CD4-positive, alpha-beta T cell treated with Interleukin-2 at 100 ng/mL for 4 hours (primary cell): ENCODE measurements at regions not wholly inside any gene's neighbourhood (a gene's known extent, or its start where the extent isn't known, plus 50 kb on each side); places are given as distances from the start of the nearest gene placed in this dataset.
"Not testable (repeated sequence)": the region's sequence is repeated elsewhere in the genome, so short reads cannot be mapped to it uniquely, and the experiment has no call there.

Source experiments
- DNase-seq: peaks from one replicate; pipeline ENCODE4 v3.0.0-alpha.2; 2020; ENCODE audit warnings: low spot score

GRCh38 chr13:21261487-21262216, 85.2 kb downstream of the MRPL57 start:
- DNase-seq = not testable (repeated sequence)

- DNase-seq = not testable (repeated sequence)
Measured at GRCh38 chr13:21263909-21264308, 87.5 kb downstream of the MRPL57 start.

GRCh38 chr13:21268485-21268884, 92.0 kb downstream of the MRPL57 start:
- not testable (repeated sequence) for DNase-seq

DNA sequence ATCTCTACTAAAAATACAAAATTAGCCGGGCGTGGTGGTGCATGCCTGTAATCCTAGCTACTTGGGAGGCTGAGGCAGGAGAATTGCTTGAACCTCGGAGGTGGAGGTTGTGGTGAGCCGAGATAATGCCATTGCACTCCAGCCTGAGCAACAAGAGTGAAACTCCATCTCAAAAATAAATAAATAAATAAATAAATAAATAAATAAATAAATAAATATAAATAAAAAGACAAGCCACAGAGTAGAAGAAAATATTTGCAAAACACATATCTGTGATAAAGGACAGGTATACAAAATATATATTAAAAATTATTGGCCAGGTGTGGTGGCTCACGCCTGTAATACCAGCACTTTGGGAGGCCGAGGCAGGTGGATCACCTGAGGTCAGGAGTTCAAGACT, 96.0 kb downstream of the MRPL57 start:
- not testable (repeated sequence) for DNase-seq

DNA sequence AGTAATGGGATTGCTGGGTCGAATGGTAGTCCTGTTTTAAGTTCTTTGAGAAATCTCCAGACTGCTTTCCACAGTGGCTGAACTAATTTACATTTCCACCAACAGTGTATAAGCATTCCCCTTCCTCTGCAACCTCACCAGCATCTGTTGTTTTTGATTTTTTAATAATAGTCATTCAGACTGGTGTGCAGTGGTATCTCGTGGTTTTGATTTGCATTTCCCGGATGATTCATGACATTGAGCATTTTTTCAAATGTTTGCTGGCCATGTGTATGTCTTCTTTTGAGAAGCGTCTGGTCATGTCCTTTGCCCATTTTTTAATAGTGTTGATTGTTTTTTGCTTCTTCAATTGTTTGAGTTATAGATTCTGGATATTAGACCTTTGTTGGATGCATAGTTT, 98.0 kb downstream of the MRPL57 start:
- not testable (repeated sequence) for DNase-seq

DNA sequence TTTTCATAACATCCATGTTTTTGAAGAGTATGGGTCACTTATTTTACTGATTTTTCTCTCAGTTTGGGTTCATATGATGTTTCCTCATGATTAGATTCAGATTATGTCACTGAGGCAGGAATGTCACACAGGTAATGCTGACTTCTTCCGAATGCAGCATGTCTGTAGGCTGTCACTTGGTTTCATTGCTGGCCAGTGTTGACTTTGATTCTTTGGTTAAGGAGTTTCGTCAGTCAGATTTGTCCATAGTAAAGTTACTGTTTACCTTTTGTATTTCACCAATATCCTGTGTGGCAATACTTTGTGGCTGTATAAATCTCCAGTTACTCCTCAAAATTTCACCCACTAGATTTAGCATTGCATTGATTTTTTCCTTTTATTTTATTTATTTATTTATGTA, 105.6 kb downstream of the MRPL57 start:
- no peak for DNase-seq

- DNase-seq = no peak
Measured at GRCh38 chr13:21287331-21287907, 111.0 kb downstream of the MRPL57 start.

- no peak for DNase-seq
Measured at GRCh38 chr13:21289475-21289874, 113.0 kb downstream of the MRPL57 start.

GRCh38 chr13:21290442-21291002, 114.1 kb downstream of the MRPL57 start:
- DNase-seq = not testable (repeated sequence)

DNA sequence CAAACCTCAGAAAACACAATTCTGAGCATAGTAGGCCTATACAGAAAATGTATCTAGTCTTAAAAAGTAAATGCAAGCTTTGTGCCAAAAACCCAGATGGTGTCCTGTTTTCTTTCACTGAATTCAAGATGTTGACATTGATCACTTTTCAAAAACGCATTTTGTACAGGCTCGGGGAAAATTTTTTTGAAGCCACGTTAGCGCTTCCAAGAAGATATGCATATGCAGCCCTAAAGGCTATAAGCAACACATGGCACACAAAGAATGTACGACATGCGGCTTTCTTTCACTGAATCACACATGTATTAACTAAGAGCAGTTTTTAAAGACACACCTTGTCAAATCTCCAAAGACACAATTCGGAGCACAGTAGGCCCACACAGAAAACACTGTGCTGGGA, 115.4 kb downstream of the MRPL57 start:
- DNase-seq = no peak

GRCh38 chr13:21296991-21297390, 120.5 kb downstream of the MRPL57 start:
- peak; percentile 29 for DNase-seq

DNA sequence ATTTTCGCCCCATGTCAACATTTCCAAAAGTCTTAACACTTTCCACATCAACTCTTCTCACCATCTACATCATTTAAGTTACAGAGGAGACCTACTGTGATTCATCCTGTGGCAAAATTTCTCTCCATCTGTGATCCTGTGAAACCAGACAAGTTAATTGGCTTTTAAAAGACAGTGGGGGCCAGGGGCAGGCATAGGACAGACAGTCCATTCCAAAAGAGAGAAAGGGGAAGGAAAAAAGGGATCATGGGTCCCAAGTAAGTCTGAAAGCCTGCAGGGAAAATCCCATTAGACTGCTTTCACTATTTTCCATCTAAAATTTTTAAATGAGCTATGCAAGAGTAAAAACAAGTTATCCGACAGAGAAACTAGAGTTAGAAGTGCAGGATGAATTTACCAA, 121.0 kb downstream of the MRPL57 start:
- peak; percentile 6 for DNase-seq

DNA sequence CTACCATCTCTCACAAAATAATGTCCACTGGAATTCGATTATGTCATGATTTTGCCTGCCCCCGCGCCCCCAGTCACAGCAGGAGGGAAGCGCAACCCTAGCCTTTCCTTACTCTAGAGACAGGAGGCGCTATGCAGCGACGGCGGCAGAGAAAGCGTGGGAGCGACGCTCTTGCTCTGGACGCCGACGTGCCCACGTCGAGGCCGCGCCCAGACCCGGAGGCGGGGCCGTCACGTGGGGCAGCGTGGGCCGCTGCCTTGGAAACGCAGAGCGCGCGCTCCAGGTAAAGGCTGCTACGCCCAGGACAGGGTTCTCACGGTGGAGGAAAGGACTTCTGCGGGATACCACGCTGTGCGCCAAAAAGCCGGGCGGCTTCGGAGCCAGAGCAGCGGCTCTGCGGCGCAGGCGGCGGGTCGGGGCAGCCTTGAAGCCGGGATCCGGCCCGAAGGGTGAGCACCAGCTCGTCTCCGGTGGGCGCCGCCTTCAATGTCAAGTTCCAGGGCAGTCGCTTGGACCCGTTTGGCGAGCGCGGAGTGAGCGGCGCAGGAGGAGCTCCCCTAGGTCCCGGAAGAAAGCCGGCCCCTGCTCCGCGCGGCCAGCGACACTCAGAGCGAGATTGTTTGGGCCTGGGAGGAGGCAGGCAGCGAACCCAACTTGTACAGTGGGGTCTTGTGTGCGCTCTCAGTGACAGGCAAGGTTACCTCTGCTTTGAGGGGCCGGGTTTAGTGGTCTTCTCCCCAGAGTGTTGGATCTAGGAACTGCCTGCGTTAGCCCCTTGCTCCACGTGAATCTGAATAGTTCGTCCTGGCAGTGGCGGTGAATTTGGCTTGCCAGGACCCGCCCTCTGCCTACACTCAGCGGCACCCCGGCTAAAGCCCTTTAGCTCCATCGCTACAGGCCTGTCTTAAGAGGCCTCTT, 121.7 kb downstream of the MRPL57 start:
- peak; percentile 88 for DNase-seq

GRCh38 chr13:21304256-21304655, 127.8 kb downstream of the MRPL57 start:
- DNase-seq = no peak

DNA sequence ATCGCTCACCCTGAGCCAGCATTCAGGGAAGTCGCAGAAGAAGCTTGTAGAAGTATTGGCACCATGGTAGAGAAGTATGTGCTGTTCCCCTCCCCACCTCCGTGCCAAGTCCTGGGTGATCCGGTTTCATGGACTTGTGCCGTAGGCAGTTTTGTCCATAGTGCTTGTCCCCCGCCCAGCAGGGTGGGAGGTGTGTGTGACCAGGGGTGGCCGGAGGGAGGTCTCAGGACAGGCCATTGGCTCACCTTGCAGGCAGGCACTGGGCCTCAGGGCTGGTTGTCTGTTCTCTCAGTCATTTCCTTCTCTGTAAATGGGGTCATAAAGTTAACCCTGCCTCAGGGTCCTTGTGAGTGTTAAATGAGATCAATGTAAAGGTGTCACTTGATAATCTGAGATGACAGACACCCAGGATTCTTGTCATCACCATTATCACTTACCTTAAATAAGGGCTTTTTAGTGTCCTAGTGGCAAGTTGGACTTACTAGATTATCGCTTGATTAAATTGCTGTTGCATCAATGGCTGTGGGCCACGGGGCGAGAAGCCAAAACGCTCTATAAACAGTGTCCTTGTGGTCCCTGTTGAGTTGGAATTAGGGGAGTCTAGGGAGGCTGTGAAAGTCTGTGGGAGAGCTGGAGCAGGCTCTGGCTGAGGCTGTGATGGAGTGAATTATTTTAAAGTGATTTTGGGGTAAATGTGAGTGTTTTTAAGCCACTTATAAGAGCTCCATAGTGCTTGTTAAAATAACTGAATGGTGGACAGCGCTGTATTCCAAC, 130.0 kb downstream of the MRPL57 start:
- not testable (repeated sequence) for DNase-seq

- not testable (repeated sequence) for DNase-seq
Measured at GRCh38 chr13:21307158-21307557, 130.7 kb downstream of the MRPL57 start.

DNA sequence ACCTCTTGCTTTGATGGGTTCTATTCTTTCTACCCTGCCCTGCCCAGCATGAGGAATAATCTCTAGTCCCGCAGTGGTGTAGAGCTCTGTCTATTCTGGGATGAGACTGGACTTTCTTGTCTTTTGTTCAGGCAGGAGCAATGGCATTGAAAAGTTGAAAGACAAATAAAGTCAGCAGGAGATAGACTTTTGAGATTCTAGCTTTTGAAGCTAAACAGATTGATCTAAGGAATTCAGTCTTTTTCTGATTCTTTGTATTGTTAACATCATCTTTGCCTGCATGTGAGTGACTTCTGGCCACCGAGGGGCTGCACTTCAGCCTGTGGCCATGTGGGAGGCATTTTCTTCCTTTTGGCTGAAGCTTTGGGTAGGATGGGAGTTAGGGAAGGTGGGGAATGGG, 132.4 kb downstream of the MRPL57 start:
- no peak for DNase-seq

DNA sequence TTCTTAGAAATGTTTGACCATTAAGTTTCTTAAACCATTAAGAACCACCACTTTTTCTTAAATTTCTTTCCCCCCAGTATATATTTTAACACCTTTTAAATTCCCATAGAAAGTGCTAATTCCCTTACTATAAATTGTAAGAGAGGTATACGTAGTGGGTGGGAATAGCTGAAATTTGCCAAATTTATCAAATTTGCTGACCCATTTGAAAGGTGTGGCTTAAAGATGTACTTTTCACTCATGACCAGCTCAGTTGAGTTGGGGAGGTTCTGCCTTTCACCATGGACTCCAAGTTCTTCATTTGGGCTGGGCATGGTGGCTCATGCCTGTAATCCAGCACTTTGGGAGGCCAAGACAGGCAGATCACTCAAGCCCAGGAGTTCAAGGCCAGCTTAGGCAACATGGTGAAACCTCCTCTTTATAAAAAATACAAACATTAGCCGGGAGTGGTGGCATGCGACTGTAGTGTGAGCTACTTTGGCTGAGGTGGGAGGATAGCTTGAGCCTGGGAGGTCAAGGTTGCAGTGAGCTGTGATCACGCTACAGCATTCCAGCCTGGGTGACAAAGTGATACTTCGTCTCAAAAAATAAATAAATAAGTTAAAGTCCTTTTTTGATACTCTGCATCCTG, 133.2 kb downstream of the MRPL57 start:
- no peak for DNase-seq

GRCh38 chr13:21310220-21310619, 133.8 kb downstream of the MRPL57 start:
- no peak for DNase-seq

GRCh38 chr13:21314976-21315375, 138.5 kb downstream of the MRPL57 start:
- DNase-seq = not testable (repeated sequence)

- no peak for DNase-seq
Measured at GRCh38 chr13:21316376-21316775, 139.9 kb downstream of the MRPL57 start.
